NB4 (cell line): ENCODE measurements at regions not wholly inside any gene's neighbourhood (a gene's known extent, or its start where the extent isn't known, plus 50 kb on each side); places are given as distances from the start of the nearest gene placed in this dataset.

Experiments
- MYC ChIP-seq: IDR thresholded peaks from 2 replicates; pipeline ENCODE4 v1.6.1; 2011; ENCODE audit warnings: low read depth, low read length
- POLR2A ChIP-seq: IDR thresholded peaks from 2 replicates; pipeline ENCODE4 v1.6.1; 2011; ENCODE audit warnings: mild to moderate bottlenecking; ENCODE audit not compliant: insufficient read length; ENCODE audit errors: extremely low read depth
- TF ChIP-seq, protein P1 (sequence below): IDR thresholded peaks from one replicate; pipeline ENCODE4 v1.5.1; 2012; ENCODE audit warnings: low read depth, low read length
- TF ChIP-seq, protein P2 (sequence below): IDR thresholded peaks from 2 replicates; pipeline ENCODE4 v1.6.1; 2011; ENCODE audit warnings: low read depth, low read length

DNA sequence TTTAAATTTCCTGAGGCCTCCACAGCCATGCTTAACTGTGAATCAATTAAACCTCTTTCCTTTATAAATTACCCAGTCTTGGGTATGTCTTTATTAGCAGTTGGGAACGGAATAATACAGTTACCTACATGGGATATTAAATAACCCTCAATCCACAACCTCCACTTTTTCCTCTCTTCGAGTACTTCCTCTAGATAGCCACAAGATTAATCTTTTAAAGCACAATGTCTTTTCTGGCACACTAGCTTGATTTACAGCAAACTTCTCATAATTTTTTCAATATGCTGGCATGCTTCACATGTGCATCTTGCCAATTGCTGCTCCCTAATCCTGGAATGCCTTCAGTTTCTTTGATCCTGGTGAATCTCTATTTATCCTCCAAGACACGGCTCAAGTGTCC is 92.2 kb downstream of the P2RY1 start:
- TF ChIP-seq POLR2A (no peak), MYC (no peak)
- TF ChIP-seq, protein P1, sequence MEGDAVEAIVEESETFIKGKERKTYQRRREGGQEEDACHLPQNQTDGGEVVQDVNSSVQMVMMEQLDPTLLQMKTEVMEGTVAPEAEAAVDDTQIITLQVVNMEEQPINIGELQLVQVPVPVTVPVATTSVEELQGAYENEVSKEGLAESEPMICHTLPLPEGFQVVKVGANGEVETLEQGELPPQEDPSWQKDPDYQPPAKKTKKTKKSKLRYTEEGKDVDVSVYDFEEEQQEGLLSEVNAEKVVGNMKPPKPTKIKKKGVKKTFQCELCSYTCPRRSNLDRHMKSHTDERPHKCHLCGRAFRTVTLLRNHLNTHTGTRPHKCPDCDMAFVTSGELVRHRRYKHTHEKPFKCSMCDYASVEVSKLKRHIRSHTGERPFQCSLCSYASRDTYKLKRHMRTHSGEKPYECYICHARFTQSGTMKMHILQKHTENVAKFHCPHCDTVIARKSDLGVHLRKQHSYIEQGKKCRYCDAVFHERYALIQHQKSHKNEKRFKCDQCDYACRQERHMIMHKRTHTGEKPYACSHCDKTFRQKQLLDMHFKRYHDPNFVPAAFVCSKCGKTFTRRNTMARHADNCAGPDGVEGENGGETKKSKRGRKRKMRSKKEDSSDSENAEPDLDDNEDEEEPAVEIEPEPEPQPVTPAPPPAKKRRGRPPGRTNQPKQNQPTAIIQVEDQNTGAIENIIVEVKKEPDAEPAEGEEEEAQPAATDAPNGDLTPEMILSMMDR: no peak
- TF ChIP-seq, protein P2, sequence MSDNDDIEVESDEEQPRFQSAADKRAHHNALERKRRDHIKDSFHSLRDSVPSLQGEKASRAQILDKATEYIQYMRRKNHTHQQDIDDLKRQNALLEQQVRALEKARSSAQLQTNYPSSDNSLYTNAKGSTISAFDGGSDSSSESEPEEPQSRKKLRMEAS: no peak
